T-helper 1 cell treated with Interleukin-12 subunit alpha and Interleukin-12 subunit beta and Interleukin-4 antibody, amounts not matched to agents 30 μg/mL and 1 μg/mL, for 36 hours (primary cell): ENCODE measurements at regions not wholly inside any gene's neighbourhood (a gene's known extent, or its start where the extent isn't known, plus 50 kb on each side); places are given as distances from the start of the nearest gene placed in this dataset.
"Not testable (repeated sequence)": the region's sequence is repeated elsewhere in the genome, so short reads cannot be mapped to it uniquely, and the experiment has no call there.

ENCODE experiments used
- H3K27ac Mint-ChIP-seq: one replicate; pipeline ENCODE4 v1.8.0; 2021; ENCODE audit warnings: mild to moderate bottlenecking, mixed read lengths
- H3K27me3 Mint-ChIP-seq: one replicate; pipeline ENCODE4 v1.8.0; 2021; ENCODE audit warnings: low read depth, mixed read lengths
- H3K36me3 Mint-ChIP-seq: one replicate; pipeline ENCODE4 v1.8.0; 2021; ENCODE audit warnings: low read depth, mixed read lengths
- H3K4me1 Mint-ChIP-seq: one replicate; pipeline ENCODE4 v1.8.0; 2021; ENCODE audit warnings: low read depth, mixed read lengths
- H3K4me3 Mint-ChIP-seq: one replicate; pipeline ENCODE4 v1.8.0; 2021; ENCODE audit warnings: mild to moderate bottlenecking, moderate library complexity, mixed read lengths
- H3K9me3 Mint-ChIP-seq: one replicate; pipeline ENCODE4 v1.8.0; 2021; ENCODE audit warnings: mixed read lengths

GRCh38 chr7:115350764-115351163 is 428.9 kb downstream of the MDFIC start:
- Mint-ChIP-seq H3K36me3 (no peaks in the 10 kb centered on the region), H3K4me3 (no peak overlapping the region), H3K4me1 (no peaks in the 10 kb centered on the region), H3K27me3 (no peaks in the 10 kb centered on the region), H3K9me3 (no peaks in the 10 kb centered on the region), H3K27ac (no peak overlapping the region)

DNA sequence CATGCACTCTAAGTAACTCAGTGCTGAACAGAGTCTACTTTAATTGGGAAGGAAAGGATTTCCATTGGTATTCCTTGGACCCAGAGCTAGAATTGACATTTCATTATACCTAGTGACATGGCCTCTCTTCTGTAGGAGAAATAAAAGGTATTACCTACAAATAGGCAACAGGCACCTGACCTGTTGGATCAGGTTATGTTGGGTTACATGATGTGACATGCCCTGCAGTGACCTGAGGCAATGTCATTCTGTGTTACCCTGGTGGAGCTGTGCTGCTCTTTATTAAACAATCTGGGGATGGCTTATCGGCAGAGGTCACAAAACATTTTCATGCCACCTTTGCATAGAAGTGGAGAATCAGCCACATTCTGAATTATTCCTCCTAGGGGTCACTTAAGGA is 427.7 kb downstream of the MDFIC start:
- no peaks in the 10 kb centered on the region for H3K36me3 Mint-ChIP-seq
- no peak overlapping the region for H3K27ac Mint-ChIP-seq
- H3K4me1 Mint-ChIP-seq = no peaks in the 10 kb centered on the region
- H3K9me3 Mint-ChIP-seq = no peaks in the 10 kb centered on the region
- no peaks in the 10 kb centered on the region for H3K27me3 Mint-ChIP-seq
- no peak overlapping the region for H3K4me3 Mint-ChIP-seq

- no peaks in the 10 kb centered on the region for H3K27me3 Mint-ChIP-seq
- H3K9me3 Mint-ChIP-seq = no peaks in the 10 kb centered on the region
Measured at GRCh38 chr7:115346685-115347084, 424.8 kb downstream of the MDFIC start.

DNA sequence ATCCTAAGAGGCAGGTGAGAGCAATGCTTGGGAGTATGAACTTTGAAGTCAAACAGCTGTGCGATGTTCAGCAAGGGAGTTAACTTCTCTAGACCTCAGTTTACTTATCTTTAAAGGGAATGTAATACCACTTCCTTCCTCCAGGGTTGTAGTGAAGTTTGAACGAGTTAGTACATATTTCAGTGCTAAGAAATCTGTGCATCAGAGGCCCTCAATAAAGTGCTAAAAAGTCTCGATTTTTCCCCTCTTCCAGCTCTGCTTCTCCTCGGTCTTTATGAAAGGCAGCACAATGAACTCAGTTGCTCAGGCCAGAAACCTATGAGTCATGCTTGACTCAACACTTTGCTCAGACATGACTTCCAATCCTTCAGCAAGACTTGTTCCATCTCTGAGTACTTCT is 418.9 kb downstream of the MDFIC start:
- H3K27me3 Mint-ChIP-seq = no peaks in the 10 kb centered on the region
- H3K36me3 Mint-ChIP-seq = no peaks in the 10 kb centered on the region
- no peak overlapping the region for H3K4me3 Mint-ChIP-seq
- no peak overlapping the region for H3K27ac Mint-ChIP-seq
- no peaks in the 10 kb centered on the region for H3K9me3 Mint-ChIP-seq
- H3K4me1 Mint-ChIP-seq = no peaks in the 10 kb centered on the region

More at GRCh38 chr7:115346685-115347084, 424.8 kb downstream of the MDFIC start:
- Mint-ChIP-seq H3K4me1 (no peaks in the 10 kb centered on the region), H3K4me3 (no peak overlapping the region), H3K27ac (no peak overlapping the region), H3K36me3 (no peaks in the 10 kb centered on the region)

DNA sequence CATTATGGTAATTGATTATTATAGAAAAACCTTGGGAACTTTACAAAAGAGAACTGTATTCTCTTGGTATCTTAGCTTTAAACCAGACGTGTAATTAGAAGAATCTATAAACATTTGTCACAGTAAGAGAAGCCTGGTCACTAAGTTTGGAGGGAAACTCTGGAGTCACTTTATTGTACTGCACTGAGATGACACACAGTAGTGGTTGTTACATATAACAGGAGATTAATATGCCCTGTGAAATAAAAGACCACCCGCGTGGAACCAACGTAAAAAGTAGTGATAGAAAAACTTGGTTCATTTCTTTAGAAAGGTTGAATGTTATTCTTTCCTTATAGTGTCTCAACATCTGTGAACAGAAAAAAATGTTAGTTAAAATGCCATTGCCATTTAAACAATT is 416.1 kb downstream of the MDFIC start:
- Mint-ChIP-seq H3K4me3 (no peak overlapping the region), H3K9me3 (no peaks in the 10 kb centered on the region)

GRCh38 chr7:115332691-115333090 is 410.8 kb downstream of the MDFIC start:
- no peaks in the 10 kb centered on the region for H3K36me3 Mint-ChIP-seq
- no peaks in the 10 kb centered on the region for H3K4me1 Mint-ChIP-seq
- no peaks in the 10 kb centered on the region for H3K27me3 Mint-ChIP-seq
- H3K27ac Mint-ChIP-seq = no peak overlapping the region
- H3K9me3 Mint-ChIP-seq = no peaks in the 10 kb centered on the region
- H3K4me3 Mint-ChIP-seq = no peak overlapping the region

More for the DNA sequence above, 416.1 kb downstream of the MDFIC start:
- Mint-ChIP-seq H3K27ac (no peak overlapping the region), H3K27me3 (no peaks in the 10 kb centered on the region), H3K36me3 (no peaks in the 10 kb centered on the region), H3K4me1 (no peaks in the 10 kb centered on the region)

- Mint-ChIP-seq H3K4me3 (no peak overlapping the region), H3K27ac (no peak overlapping the region), H3K4me1 (no peaks in the 10 kb centered on the region), H3K36me3 (no peaks in the 10 kb centered on the region), H3K27me3 (no peaks in the 10 kb centered on the region), H3K9me3 (no peaks in the 10 kb centered on the region)
Measured at GRCh38 chr7:115329006-115329405, 407.1 kb downstream of the MDFIC start.

GRCh38 chr7:115328018-115328417 is 406.1 kb downstream of the MDFIC start:
- H3K36me3 Mint-ChIP-seq = no peaks in the 10 kb centered on the region
- no peaks in the 10 kb centered on the region for H3K9me3 Mint-ChIP-seq

GRCh38 chr7:115327326-115327725 is 405.4 kb downstream of the MDFIC start:
- no peaks in the 10 kb centered on the region for H3K9me3 Mint-ChIP-seq
- no peaks in the 10 kb centered on the region for H3K36me3 Mint-ChIP-seq
- no peaks in the 10 kb centered on the region for H3K4me1 Mint-ChIP-seq
- no peaks in the 10 kb centered on the region for H3K27me3 Mint-ChIP-seq
- no peak overlapping the region for H3K27ac Mint-ChIP-seq
- H3K4me3 Mint-ChIP-seq = no peak overlapping the region

More at GRCh38 chr7:115328018-115328417, 406.1 kb downstream of the MDFIC start:
- H3K27ac Mint-ChIP-seq = no peak overlapping the region
- no peaks in the 10 kb centered on the region for H3K4me1 Mint-ChIP-seq
- H3K27me3 Mint-ChIP-seq = no peaks in the 10 kb centered on the region
- H3K4me3 Mint-ChIP-seq = no peak overlapping the region

GRCh38 chr7:115319541-115319940 is 397.6 kb downstream of the MDFIC start:
- H3K4me1 Mint-ChIP-seq = no peaks in the 10 kb centered on the region

GRCh38 chr7:115310316-115310715 is 388.4 kb downstream of the MDFIC start:
- H3K4me1 Mint-ChIP-seq, H3K27ac Mint-ChIP-seq, H3K9me3 Mint-ChIP-seq, H3K4me3 Mint-ChIP-seq, H3K36me3 Mint-ChIP-seq, H3K27me3 Mint-ChIP-seq: not testable (repeated sequence)

More at GRCh38 chr7:115319541-115319940, 397.6 kb downstream of the MDFIC start:
- Mint-ChIP-seq H3K27me3 (peaks cover 5% of the 10 kb centered on the region), H3K4me3 (no peak overlapping the region), H3K9me3 (no peaks in the 10 kb centered on the region), H3K36me3 (no peaks in the 10 kb centered on the region), H3K27ac (no peak overlapping the region)

GRCh38 chr7:115306586-115306985 is 384.7 kb downstream of the MDFIC start:
- H3K4me3 Mint-ChIP-seq = no peak overlapping the region
- H3K27ac Mint-ChIP-seq = no peak overlapping the region
- H3K36me3 Mint-ChIP-seq = no peaks in the 10 kb centered on the region
- H3K9me3 Mint-ChIP-seq = no peaks in the 10 kb centered on the region
- H3K4me1 Mint-ChIP-seq = no peaks in the 10 kb centered on the region
- H3K27me3 Mint-ChIP-seq = no peaks in the 10 kb centered on the region

GRCh38 chr7:115300231-115300870 is 378.5 kb downstream of the MDFIC start:
- no peaks in the 10 kb centered on the region for H3K36me3 Mint-ChIP-seq
- H3K27ac Mint-ChIP-seq = no peak overlapping the region
- H3K4me3 Mint-ChIP-seq = no peak overlapping the region
- H3K9me3 Mint-ChIP-seq = no peaks in the 10 kb centered on the region
- H3K4me1 Mint-ChIP-seq = no peaks in the 10 kb centered on the region
- H3K27me3 Mint-ChIP-seq = no peaks in the 10 kb centered on the region

DNA sequence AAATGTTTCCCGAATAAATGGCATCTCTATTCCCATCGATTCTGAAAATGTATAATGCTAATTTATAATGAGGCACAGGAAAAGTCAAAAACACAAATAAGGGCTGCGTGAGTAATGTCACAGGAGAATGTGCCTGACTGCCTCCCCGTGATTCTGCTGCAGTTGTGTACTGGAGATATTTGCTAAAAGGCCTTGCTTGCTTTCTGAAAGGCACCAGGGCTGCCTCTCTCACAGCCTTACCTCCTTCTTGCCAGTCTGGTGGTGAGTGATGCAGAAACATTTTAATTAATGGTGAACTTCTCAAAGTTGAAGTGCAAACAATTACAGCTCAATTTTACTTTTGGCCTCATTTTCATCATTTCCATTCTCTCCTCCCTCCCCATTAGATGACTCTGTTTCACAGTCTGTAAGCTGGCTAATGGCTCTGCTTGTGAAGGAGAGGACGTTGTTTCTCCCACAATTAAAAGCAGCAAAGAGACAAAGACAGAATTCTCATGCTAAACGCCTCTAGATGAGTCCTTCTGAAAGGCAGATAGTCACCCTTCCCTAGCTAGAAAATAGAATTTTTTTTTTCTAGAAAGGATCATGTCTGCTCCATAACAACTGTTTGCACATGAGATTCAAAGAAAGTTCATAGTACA is 377.6 kb downstream of the MDFIC start:
- Mint-ChIP-seq H3K27me3 (no peaks in the 10 kb centered on the region), H3K4me3 (no peak overlapping the region), H3K9me3 (no peaks in the 10 kb centered on the region), H3K4me1 (no peaks in the 10 kb centered on the region), H3K27ac (no peak overlapping the region), H3K36me3 (no peaks in the 10 kb centered on the region)

DNA sequence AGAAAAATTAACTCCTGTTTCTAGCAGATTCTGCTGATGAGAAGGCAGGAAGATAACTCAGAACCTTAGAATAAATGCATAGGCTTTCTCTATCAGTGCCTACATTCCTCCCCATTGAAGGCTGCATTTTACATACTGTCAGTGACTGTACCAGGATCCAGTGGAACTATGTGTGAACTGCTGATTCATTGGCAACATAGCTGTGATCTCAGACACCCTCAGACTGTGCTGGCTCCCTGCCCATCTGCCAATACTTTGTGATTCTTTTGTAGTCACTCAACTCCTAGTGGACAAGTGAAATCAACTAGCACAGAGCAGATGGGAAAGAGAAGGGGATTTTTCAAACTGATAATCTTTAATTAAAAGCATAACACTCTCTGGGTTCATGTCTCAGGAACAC is 375.8 kb downstream of the MDFIC start:
- H3K36me3 Mint-ChIP-seq = no peaks in the 10 kb centered on the region
- no peaks in the 10 kb centered on the region for H3K27me3 Mint-ChIP-seq
- H3K9me3 Mint-ChIP-seq = no peaks in the 10 kb centered on the region
- no peak overlapping the region for H3K4me3 Mint-ChIP-seq
- no peak overlapping the region for H3K27ac Mint-ChIP-seq
- H3K4me1 Mint-ChIP-seq = no peaks in the 10 kb centered on the region
